AG10803 (cell line): ENCODE measurements at regions not wholly inside any gene's neighbourhood (a gene's known extent, or its start where the extent isn't known, plus 50 kb on each side); places are given as distances from the start of the nearest gene placed in this dataset.
A peak's percentile ranks its signal among the peaks of the same experiment; 100 is the strongest.

ENCODE experiments used
- DNase-seq: peaks from one replicate; pipeline ENCODE4 v3.0.0; 2010; ENCODE audit warnings: low read depth
- H3K4me3 ChIP-seq: 2 replicates; pipeline ENCODE4 v1.5.1; 2011; ENCODE audit warnings: mild to moderate bottlenecking, low read length, control low read depth
- CTCF ChIP-seq: conservative IDR thresholded peaks from 2 replicates; pipeline ENCODE4 v1.5.1; 2011; ENCODE audit warnings: mild to moderate bottlenecking, low read length, control low read depth, inconsistent platforms

- H3K4me3 ChIP-seq, result no peak overlapping the region
- no peak for TF ChIP-seq CTCF
- DNase-seq, result no peak
Observed at GRCh38 chr4:141567326-141567915, 69.0 kb upstream of the IL15 start.

- no peak for TF ChIP-seq CTCF
- H3K4me3 ChIP-seq, result no peak overlapping the region
- DNase-seq, result peak; percentile 20
Observed at GRCh38 chr4:141569141-141569540, 67.2 kb upstream of the IL15 start.

- no peak for DNase-seq
- no peak overlapping the region for H3K4me3 ChIP-seq
- TF ChIP-seq CTCF, result no peak
Observed at GRCh38 chr4:141570290-141570689, 66.1 kb upstream of the IL15 start.

- TF ChIP-seq CTCF, result no peak
- no peak overlapping the region for H3K4me3 ChIP-seq
- peak; percentile 24 for DNase-seq
Observed at GRCh38 chr4:141571362-141571761, 65.0 kb upstream of the IL15 start.

GRCh38 chr4:141571793-141572192 lies 64.6 kb upstream of the IL15 start:
- TF ChIP-seq CTCF, result no peak
- no peak overlapping the region for H3K4me3 ChIP-seq
- DNase-seq, result no peak

GRCh38 chr4:141573678-141574077 lies 62.7 kb upstream of the IL15 start:
- DNase-seq, result no peak
- no peak for TF ChIP-seq CTCF
- H3K4me3 ChIP-seq, result no peak overlapping the region

GRCh38 chr4:141575884-141576283 lies 60.5 kb upstream of the IL15 start:
- peak; percentile 65 for DNase-seq
- no peak for TF ChIP-seq CTCF
- H3K4me3 ChIP-seq, result no peak overlapping the region
